ENCODE measurements at regions not wholly inside any gene's neighbourhood (a gene's known extent, or its start where the extent isn't known, plus 50 kb on each side); places are given as distances from the start of the nearest gene placed in this dataset.

- H3K9me3 ChIP-seq, result no peaks in the 10 kb centered on the region
- DNase-seq (no peak), ATAC-seq (no peak)
- no peaks in the 10 kb centered on the region for H3K36me3 ChIP-seq
- no peaks in the 10 kb centered on the region for H3K4me1 ChIP-seq
- no peak for TF ChIP-seq CTCF (IDR thresholded peaks at IDR 0.05)
- intact Hi-C loops (cut with DNase I), result no loop called here
- H3K27ac ChIP-seq, result no peak overlapping the region
- H3K4me3 ChIP-seq, result no peak overlapping the region
- H3K27me3 ChIP-seq, result no peaks in the 10 kb centered on the region
Observed at GRCh38 chr2:215767625-215768024, 245.7 kb downstream of the MREG start.

- Histone ChIP-seq H3K27ac (no peak overlapping the region), H3K4me3 (no peak overlapping the region), H3K4me1 (no peaks in the 10 kb centered on the region), H3K27me3 (no peaks in the 10 kb centered on the region), H3K9me3 (no peaks in the 10 kb centered on the region), H3K36me3 (no peaks in the 10 kb centered on the region)
- intact Hi-C loops (cut with DNase I), result no loop called here
- ATAC-seq (no peak), DNase-seq (no peak)
- no peak for TF ChIP-seq CTCF (IDR thresholded peaks at IDR 0.05)
Observed at GRCh38 chr2:215765729-215766360, 247.5 kb downstream of the MREG start.

DNA sequence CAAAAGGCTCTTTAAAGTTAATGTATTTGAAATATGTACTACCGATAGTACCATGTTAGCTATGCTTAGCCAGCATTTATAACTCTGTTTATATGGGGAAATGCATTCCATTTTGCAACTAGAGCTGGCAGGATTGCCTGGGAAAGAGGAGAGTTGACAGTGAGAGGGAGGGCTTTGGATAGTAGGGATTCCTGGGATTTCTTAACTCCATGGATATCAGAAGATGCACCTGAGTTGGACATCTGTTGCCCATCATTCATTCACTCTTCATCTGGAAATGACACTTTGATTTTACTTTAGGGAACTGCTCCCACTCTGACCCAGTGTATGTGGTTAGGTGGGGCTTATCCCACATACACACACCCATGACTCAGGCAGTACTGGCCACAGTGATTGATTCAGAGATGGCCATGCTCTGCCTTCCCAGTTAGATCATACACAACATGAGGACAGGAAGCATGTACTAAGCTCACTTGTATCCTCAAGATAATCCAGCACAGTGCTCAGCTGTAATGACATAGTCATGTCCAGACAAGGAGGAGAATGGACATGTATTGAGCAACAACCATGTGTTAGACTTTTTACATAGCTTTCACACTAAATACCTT is 248.8 kb downstream of the MREG start:
- no peak for DNase-seq
- no peaks in the 10 kb centered on the region for H3K36me3 ChIP-seq
- TF ChIP-seq CTCF (IDR thresholded peaks at IDR 0.05), result no peak
- intact Hi-C loops (cut with DNase I), result no loop called here
- no peak overlapping the region for H3K4me3 ChIP-seq
- no peaks in the 10 kb centered on the region for H3K27me3 ChIP-seq
- H3K9me3 ChIP-seq, result no peaks in the 10 kb centered on the region
- no peaks in the 10 kb centered on the region for H3K4me1 ChIP-seq
- no peak overlapping the region for H3K27ac ChIP-seq
- ATAC-seq, result peak; percentile 94

DNA sequence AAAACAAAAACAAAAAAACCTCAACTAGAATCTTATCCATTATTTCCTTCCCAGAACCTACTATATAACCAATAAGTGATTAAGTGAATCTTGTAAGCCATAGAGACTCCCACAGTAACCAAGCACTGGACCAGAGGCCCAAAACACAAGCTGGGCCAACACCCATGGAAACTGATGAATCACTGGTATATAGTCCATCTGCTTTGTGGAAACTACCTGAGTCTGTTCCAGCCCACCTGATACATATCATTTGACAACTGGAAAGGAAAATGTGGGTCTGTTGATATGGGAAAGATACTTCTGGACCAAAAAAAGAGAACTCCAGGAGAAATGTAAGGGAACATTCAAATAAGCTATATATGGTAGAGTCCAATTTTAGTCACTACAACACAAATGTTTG is 252.8 kb downstream of the MREG start:
- Histone ChIP-seq H3K9me3 (no peaks in the 10 kb centered on the region), H3K4me1 (no peaks in the 10 kb centered on the region), H3K27me3 (no peaks in the 10 kb centered on the region), H3K4me3 (no peak overlapping the region), H3K36me3 (no peaks in the 10 kb centered on the region), H3K27ac (no peak overlapping the region)
- no peak for TF ChIP-seq CTCF (IDR thresholded peaks at IDR 0.05)
- intact Hi-C loops (cut with DNase I), result no loop called here
- DNase-seq (no peak), ATAC-seq (no peak)

DNA sequence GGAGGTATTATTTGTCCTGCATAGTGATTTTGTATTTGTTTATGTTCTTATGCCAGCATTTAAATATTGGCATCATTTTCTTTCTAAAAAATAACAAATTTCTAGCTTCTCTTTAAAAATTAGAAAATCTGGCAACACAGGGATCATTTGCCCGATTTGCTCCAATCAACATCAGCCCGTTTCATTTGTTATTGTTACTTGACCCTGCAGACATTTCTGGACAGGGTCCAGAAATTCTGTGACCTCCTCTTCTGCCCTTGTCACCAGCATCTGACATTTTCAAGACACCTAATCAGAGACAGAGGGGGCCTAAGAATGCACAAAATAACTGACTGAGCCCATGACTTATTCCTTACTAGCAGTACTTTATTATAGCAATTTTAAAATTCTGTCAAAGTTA is 253.3 kb downstream of the MREG start:
- Histone ChIP-seq H3K4me1 (no peaks in the 10 kb centered on the region), H3K27me3 (no peaks in the 10 kb centered on the region), H3K36me3 (no peaks in the 10 kb centered on the region), H3K27ac (no peak overlapping the region), H3K4me3 (no peak overlapping the region), H3K9me3 (no peaks in the 10 kb centered on the region)
- DNase-seq (no peak), ATAC-seq (no peak)
- intact Hi-C loops (cut with DNase I), result no loop called here
- TF ChIP-seq CTCF (IDR thresholded peaks at IDR 0.05), result no peak
